Heart left ventricle (tissue), 13 donors: ENCODE measurements at regions not wholly inside any gene's neighbourhood (a gene's known extent, or its start where the extent isn't known, plus 50 kb on each side); places are given as distances from the start of the nearest gene placed in this dataset.

Source experiments
- POLR2A ChIP-seq, 2 donors: fragments of 450-650 bp; IDR thresholded peaks; one replicate each; pipeline ENCODE4 v1.6.1; 2017; ENCODE audit warnings: antibody characterized with exemption in 2 of 2, mild to moderate bottlenecking in 2 of 2, moderate library complexity in 2 of 2
- TF ChIP-seq, protein P1 (sequence below), 12 donors: fragments of 200-600 bp; sonication (generic) in 4 of 12; IDR thresholded peaks; one replicate each; pipeline versions ENCODE4 v1.5.0 to v1.8.0; 2018 to 2022; ENCODE audit warnings: antibody characterized with exemption in 12 of 12, mild to moderate bottlenecking in 5 of 12
- donor health status: ischemic (EF 13 %, LVEDD 7.1; RV severe dilation, severe dysfunction).
- donor health status: DM: no; HTN: yes; CAD: no.
- donor health status: DM: no; HTN: no; CAD: no.
- donor health status: ischemic (EF 25% LVEDD 6.9; RV normal size, moderate dysfunction).
- donor health status: ischemic (EF 25% LVEDD 5.7; RV mildly dilated, moderate dysfunction).
- donor health status: ischemic (EF 35%, LVEDD 5.7; RV mildly dilated, moderate dysfunction).
- donor health status: nonischemic (EF 11% LVEDD 7.7; RV severe dilation, severe dysfunction).
- donor health status: DM: yes; HTN: yes; CAD: no.
- donor health status: PGD.
- donor health status: ischemic (EF 29% LVEDD 5.4; RV normal size, mild dysfunction).
- donor health status: nonischemic (EF 23%, LVEDD 6.1; RV moderate dilation, normal function).

DNA sequence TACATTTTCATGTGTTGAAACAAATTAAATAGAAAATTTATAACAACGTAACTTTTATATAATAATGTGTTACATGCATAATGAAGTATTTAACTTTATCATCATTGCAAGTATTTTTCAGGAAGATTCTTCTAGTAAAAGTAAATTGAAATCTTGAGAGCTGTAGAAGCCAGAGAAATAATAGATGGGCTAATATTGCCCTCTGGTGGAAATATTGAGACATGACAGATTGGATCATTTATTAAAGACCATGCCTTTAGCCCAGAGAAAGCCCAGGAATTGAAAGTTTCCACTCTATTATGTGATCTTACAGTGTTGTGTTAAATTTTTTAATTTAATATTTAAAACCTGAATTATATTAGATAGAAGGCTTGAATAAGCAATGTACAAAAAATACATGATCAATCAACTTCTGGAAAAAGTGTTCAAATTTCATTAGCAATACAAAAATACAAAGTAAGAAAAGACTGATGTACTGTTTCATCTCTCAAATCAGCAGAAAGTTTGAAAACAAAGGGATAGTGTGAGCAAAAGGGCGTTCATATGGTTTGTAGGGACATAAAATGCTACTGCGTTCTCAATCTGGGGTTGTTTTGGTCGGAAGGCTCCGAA, 52.7 kb upstream of the SPTSSB start:
- TF ChIP-seq, protein P1, sequence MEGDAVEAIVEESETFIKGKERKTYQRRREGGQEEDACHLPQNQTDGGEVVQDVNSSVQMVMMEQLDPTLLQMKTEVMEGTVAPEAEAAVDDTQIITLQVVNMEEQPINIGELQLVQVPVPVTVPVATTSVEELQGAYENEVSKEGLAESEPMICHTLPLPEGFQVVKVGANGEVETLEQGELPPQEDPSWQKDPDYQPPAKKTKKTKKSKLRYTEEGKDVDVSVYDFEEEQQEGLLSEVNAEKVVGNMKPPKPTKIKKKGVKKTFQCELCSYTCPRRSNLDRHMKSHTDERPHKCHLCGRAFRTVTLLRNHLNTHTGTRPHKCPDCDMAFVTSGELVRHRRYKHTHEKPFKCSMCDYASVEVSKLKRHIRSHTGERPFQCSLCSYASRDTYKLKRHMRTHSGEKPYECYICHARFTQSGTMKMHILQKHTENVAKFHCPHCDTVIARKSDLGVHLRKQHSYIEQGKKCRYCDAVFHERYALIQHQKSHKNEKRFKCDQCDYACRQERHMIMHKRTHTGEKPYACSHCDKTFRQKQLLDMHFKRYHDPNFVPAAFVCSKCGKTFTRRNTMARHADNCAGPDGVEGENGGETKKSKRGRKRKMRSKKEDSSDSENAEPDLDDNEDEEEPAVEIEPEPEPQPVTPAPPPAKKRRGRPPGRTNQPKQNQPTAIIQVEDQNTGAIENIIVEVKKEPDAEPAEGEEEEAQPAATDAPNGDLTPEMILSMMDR (IDR thresholded peaks at IDR 0.05) = peak; percentile 68 to 90 (median 74)
- TF ChIP-seq POLR2A (IDR thresholded peaks at IDR 0.05) = no peak
